Occipital lobe (tissue), 1 donor: ENCODE measurements at regions not wholly inside any gene's neighbourhood (a gene's known extent, or its start where the extent isn't known, plus 50 kb on each side); places are given as distances from the start of the nearest gene placed in this dataset.

ENCODE experiments used
- DNase-seq: peaks from one replicate; lab custom pipeline; 2025; lab: John Stamatoyannopoulos, UW

GRCh38 chr6:91317984-91318383 is 731.1 kb upstream of the MAP3K7 start:
- no peak for DNase-seq

- DNase-seq: no peak
Measured at GRCh38 chr6:91317247-91317835, 730.5 kb upstream of the MAP3K7 start.

- DNase-seq: no peak
Measured at GRCh38 chr6:91310178-91310577, 723.3 kb upstream of the MAP3K7 start.

GRCh38 chr6:91305755-91306154 is 718.9 kb upstream of the MAP3K7 start:
- DNase-seq: no peak

GRCh38 chr6:91304521-91304920 is 717.6 kb upstream of the MAP3K7 start:
- no peak for DNase-seq

GRCh38 chr6:91303326-91303725 is 716.5 kb upstream of the MAP3K7 start:
- DNase-seq: no peak

GRCh38 chr6:91299544-91300491 is 712.9 kb upstream of the MAP3K7 start:
- no peak for DNase-seq

GRCh38 chr6:91298543-91299145 is 711.8 kb upstream of the MAP3K7 start:
- DNase-seq: no peak

- DNase-seq: no peak
Measured at GRCh38 chr6:91293395-91293794, 706.5 kb upstream of the MAP3K7 start.

- DNase-seq: no peak
Measured at GRCh38 chr6:91291071-91291470, 704.2 kb upstream of the MAP3K7 start.

GRCh38 chr6:91288741-91289140 is 701.9 kb upstream of the MAP3K7 start:
- no peak for DNase-seq

- no peak for DNase-seq
Measured at GRCh38 chr6:91281901-91282300, 695.0 kb upstream of the MAP3K7 start.

- no peak for DNase-seq
Measured at GRCh38 chr6:91280494-91280830, 693.6 kb upstream of the MAP3K7 start.

- DNase-seq: no peak
Measured at GRCh38 chr6:91279740-91280493, 693.0 kb upstream of the MAP3K7 start.

- no peak for DNase-seq
Measured at GRCh38 chr6:91278416-91278815, 691.5 kb upstream of the MAP3K7 start.

GRCh38 chr6:91276315-91276714 is 689.4 kb upstream of the MAP3K7 start:
- DNase-seq: no peak

- DNase-seq: no peak
Measured at GRCh38 chr6:91273729-91274128, 686.9 kb upstream of the MAP3K7 start.

- no peak for DNase-seq
Measured at GRCh38 chr6:91271807-91272206, 684.9 kb upstream of the MAP3K7 start.

- DNase-seq: no peak
Measured at GRCh38 chr6:91268941-91269340, 682.1 kb upstream of the MAP3K7 start.

- DNase-seq: no peak
Measured at GRCh38 chr6:91267246-91267645, 680.4 kb upstream of the MAP3K7 start.

- DNase-seq: no peak
Measured at GRCh38 chr6:91266156-91266555, 679.3 kb upstream of the MAP3K7 start.

GRCh38 chr6:91243436-91243835 is 656.6 kb upstream of the MAP3K7 start:
- no peak for DNase-seq
